Lung (tissue), 11 donors: ENCODE measurements at regions not wholly inside any gene's neighbourhood (a gene's known extent, or its start where the extent isn't known, plus 50 kb on each side); places are given as distances from the start of the nearest gene placed in this dataset.
A peak's percentile ranks its signal among the peaks of the same experiment; 100 is the strongest.

Experiments used
- ATAC-seq: fragments of 200-7000 bp; cut with Tn5 transposase; one replicate; pipeline ENCODE4 v1.9.1; 2020; ENCODE audit warnings: moderate number of reproducible peaks; ENCODE audit not compliant: insufficient read depth, low FRiP score
- DNase-seq, 3 donors: peaks; one replicate each; pipeline ENCODE4 v3.0.0-alpha.2; 2013 to 2017
- H3K27ac ChIP-seq, 2 donors: one replicate each; pipeline ENCODE4 v1.5.1; 2013; ENCODE audit warnings: mild to moderate bottlenecking in 2 of 2, moderate library complexity in 2 of 2, control low read depth in 1 of 2, inconsistent platforms in 1 of 2, low read depth in 1 of 2, low read length in 1 of 2
- H3K27me3 ChIP-seq, 3 donors: one replicate each; pipeline ENCODE4 v1.5.1; 2013; ENCODE audit warnings: low read length in 2 of 3; ENCODE audit not compliant: control insufficient read depth in 3 of 3, insufficient read depth in 3 of 3
- H3K36me3 ChIP-seq, 4 donors: one replicate each; pipeline ENCODE4 v1.5.1; 2013; ENCODE audit warnings: low read length in 4 of 4, mild to moderate bottlenecking in 1 of 4, moderate library complexity in 1 of 4; ENCODE audit not compliant: control insufficient read depth in 4 of 4, insufficient read depth in 4 of 4
- H3K4me1 ChIP-seq, 5 donors: one replicate each; pipeline ENCODE4 v1.5.1; 2013; ENCODE audit warnings: low read length in 5 of 5, mild to moderate bottlenecking in 2 of 5, moderate library complexity in 1 of 5; ENCODE audit not compliant: control insufficient read depth in 5 of 5, insufficient read depth in 5 of 5
- H3K4me3 ChIP-seq: one replicate; pipeline ENCODE4 v1.5.1; 2013; ENCODE audit warnings: mild to moderate bottlenecking, control low read depth, moderate library complexity
- H3K9ac ChIP-seq, 2 donors: one replicate each; pipeline ENCODE4 v1.5.1; 2013; ENCODE audit warnings: low read length in 2 of 2, control low read depth in 1 of 2; ENCODE audit not compliant: insufficient read depth in 1 of 2
- H3K9me3 ChIP-seq, 4 donors: one replicate each; pipeline ENCODE4 v1.5.1; 2013; ENCODE audit warnings: low read length in 3 of 4, mild to moderate bottlenecking in 1 of 4, moderate library complexity in 1 of 4; ENCODE audit not compliant: control insufficient read depth in 4 of 4, insufficient read depth in 3 of 4
- CTCF ChIP-seq: IDR thresholded peaks from 2 replicates; pipeline ENCODE4 v1.5.1; 2012; ENCODE audit warnings: mild to moderate bottlenecking; ENCODE audit errors: control extremely low read depth, extremely low read depth
- whole genome bisulfite sequencing, 2 donors: extraction: QIAGEN DNeasy Blood & Tissue Kit; methylation state at CpG; one replicate each; pipeline ENCODE4 v1.1.7; 2013; 5-methylcytosine and 5-hydroxymethylcytosine counted together
- donor health status: control.
- donor health status: control.
- donor health status: Bipolar disorder and iron deficiency.
- donor health status: healthy.
- donor health status: DM: yes; HTN: yes; CAD: no.

- no peaks in the 10 kb centered on the region for H3K27me3 ChIP-seq
- ATAC-seq (no peak), DNase-seq (no peak)
- no peaks in the 10 kb centered on the region for H3K36me3 ChIP-seq
- no peak for TF ChIP-seq CTCF
- H3K4me1 ChIP-seq: peaks cover 0 to 3% (median 0%) of the 10 kb centered on the region in 5 donors
- peaks cover 0 to 1% (median 0%) of the 10 kb centered on the region in 4 donors for H3K9me3 ChIP-seq
- no peak overlapping the region for H3K27ac ChIP-seq
- no peak overlapping the region for H3K4me3 ChIP-seq
- H3K9ac ChIP-seq: no peak overlapping the region
- WGBS, 2 donors: 60 to 62% methylated on average over 6 of the region's 6 CpGs
Observed at GRCh38 chr1:230011333-230012092, 55.5 kb upstream of the GALNT2 start.

- no peak for TF ChIP-seq CTCF
- H3K4me1 ChIP-seq: peaks cover 0 to 3% (median 0%) of the 10 kb centered on the region in 5 donors
- DNase-seq: peak in 1 of 3 donors; percentile 39
- H3K9ac ChIP-seq: no peak overlapping the region
- H3K4me3 ChIP-seq: no peak overlapping the region
- peaks cover 0 to 1% (median 0%) of the 10 kb centered on the region in 4 donors for H3K9me3 ChIP-seq
- no peak overlapping the region for H3K27ac ChIP-seq
- H3K36me3 ChIP-seq: no peaks in the 10 kb centered on the region
- no peak for ATAC-seq
- no peaks in the 10 kb centered on the region for H3K27me3 ChIP-seq
Observed at GRCh38 chr1:230012093-230012393, 55.0 kb upstream of the GALNT2 start.

DNA sequence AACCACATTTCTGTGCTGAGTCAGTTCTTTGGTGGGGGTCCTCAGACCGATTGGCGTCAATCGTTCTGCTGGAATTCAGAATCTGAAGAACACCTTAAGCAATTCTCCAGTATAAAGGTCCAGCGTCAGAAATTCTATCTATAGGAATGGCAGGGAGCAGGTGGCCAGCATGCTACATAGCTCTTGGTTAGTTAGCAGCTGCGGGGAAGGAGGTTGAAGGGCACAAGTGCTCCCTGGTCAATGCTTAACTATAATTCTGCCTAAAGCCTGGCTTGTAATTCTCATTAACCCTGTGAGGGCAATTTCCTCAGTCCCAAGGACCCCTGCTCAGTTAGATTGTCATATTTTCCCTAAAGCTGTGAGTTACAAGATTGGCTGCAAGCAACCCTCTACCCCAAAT is 54.3 kb upstream of the GALNT2 start:
- no peaks in the 10 kb centered on the region for H3K36me3 ChIP-seq
- no peak for TF ChIP-seq CTCF

GRCh38 chr1:230016159-230016558 is 50.9 kb upstream of the GALNT2 start:
- Histone ChIP-seq H3K27me3 (no peaks in the 10 kb centered on the region), H3K4me1 (peaks cover 0 to 3% (median 0%) of the 10 kb centered on the region in 5 donors), H3K36me3 (no peaks in the 10 kb centered on the region), H3K9ac (no peak overlapping the region), H3K4me3 (no peak overlapping the region), H3K9me3 (no peaks in the 10 kb centered on the region), H3K27ac (no peak overlapping the region)
- TF ChIP-seq CTCF: no peak
- DNase-seq (no peak), ATAC-seq (no peak)
- WGBS, 2 donors: 60 to 81% methylated on average over 5 of the region's 5 CpGs

More for the DNA sequence above, 54.3 kb upstream of the GALNT2 start:
- peaks cover 0 to 3% (median 0%) of the 10 kb centered on the region in 5 donors for H3K4me1 ChIP-seq
- H3K27me3 ChIP-seq: no peaks in the 10 kb centered on the region
- no peak overlapping the region for H3K4me3 ChIP-seq
- ATAC-seq: no peak
- peaks cover 0 to 1% (median 0%) of the 10 kb centered on the region in 4 donors for H3K9me3 ChIP-seq
- H3K9ac ChIP-seq: no peak overlapping the region
- no peak for DNase-seq
- 80 to 90% methylated on average over 5 of the region's 5 CpGs for WGBS, 2 donors
- no peak overlapping the region for H3K27ac ChIP-seq
